ENCODE measurements at regions not wholly inside any gene's neighbourhood (a gene's known extent, or its start where the extent isn't known, plus 50 kb on each side); places are given as distances from the start of the nearest gene placed in this dataset.
A peak's percentile ranks its signal among the peaks of the same experiment; 100 is the strongest.

- H3K4me3 ChIP-seq (ENCODE audit: low read depth, low read length) = no peak overlapping the region
- in situ Hi-C loops (cut with HindIII; ENCODE audit: low sequenced_read_pairs) = no loop called here
- DNase-seq (ENCODE audit: low read depth, low spot score) = no peak
- no peak for TF ChIP-seq CTCF (IDR thresholded peaks at IDR 0.05; ENCODE audit: low read depth, low read length)
Measured at GRCh38 chr22:22767876-22768602, 119.6 kb upstream of the IGLL5 start.

DNA sequence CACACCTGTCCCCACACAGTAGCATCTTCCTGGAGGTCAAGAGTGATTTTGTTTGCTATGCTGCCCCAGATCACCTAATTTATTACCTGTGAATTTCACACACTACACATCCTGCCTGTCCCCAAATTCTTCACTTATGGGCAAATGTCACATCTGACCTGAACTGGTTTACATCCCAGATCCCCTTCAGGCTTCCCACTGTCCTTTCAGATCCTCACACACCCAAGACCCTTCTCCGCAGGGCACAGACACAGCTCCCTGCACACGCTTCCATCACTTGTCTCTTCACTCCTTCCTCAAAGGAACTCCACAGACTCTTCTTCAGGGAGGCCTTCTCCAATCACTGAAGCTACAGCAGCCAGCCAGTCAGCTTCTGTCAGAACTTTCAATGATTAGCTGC, 118.7 kb upstream of the IGLL5 start:
- no peak overlapping the region for H3K4me3 ChIP-seq (ENCODE audit: low read depth, low read length)
- no peak for TF ChIP-seq CTCF (IDR thresholded peaks at IDR 0.05; ENCODE audit: low read depth, low read length)
- DNase-seq (ENCODE audit: low read depth, low spot score) = no peak
- in situ Hi-C loops (cut with HindIII; ENCODE audit: low sequenced_read_pairs) = no loop called here

GRCh38 chr22:22769434-22770279, 118.0 kb upstream of the IGLL5 start:
- no peak for TF ChIP-seq CTCF (IDR thresholded peaks at IDR 0.05; ENCODE audit: low read depth, low read length)
- in situ Hi-C loops (cut with HindIII; ENCODE audit: low sequenced_read_pairs) = no loop called here
- no peak for DNase-seq (ENCODE audit: low read depth, low spot score)
- no peak overlapping the region for H3K4me3 ChIP-seq (ENCODE audit: low read depth, low read length)

DNA sequence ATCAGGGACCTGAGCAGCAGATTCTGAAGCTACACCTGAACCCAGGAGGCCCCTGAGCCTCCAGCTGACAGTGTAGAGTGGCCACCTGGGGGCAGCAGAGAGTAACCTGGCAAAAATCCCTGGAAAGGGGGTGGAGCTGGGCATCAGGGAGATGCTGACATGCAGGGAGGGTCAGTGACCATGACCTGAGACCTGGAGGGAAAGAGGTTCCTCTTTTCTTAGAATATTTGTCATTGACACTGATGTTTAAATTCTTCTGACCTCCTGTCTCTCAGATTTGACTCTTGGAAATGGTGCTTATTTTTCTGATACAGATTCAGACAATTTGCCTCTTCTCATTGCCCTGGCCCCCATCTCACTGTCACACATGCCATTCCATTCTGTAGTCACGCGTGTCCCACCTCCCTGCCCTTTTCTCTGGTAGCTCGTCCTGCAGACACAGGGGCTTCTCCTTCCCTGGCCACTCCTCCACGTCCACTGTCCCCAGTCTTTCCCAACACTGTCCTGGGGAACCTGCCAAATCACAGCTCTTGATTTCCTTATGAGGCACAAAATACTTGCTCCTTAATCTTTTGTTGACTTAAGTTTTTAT, 117.2 kb upstream of the IGLL5 start:
- TF ChIP-seq CTCF (IDR thresholded peaks at IDR 0.05; ENCODE audit: low read depth, low read length) = peak; percentile 78
- H3K4me3 ChIP-seq (ENCODE audit: low read depth, low read length) = no peak overlapping the region
- DNase-seq (ENCODE audit: low read depth, low spot score) = peak; percentile 4
- in situ Hi-C loops (cut with HindIII; ENCODE audit: low sequenced_read_pairs) = no loop called here

GRCh38 chr22:22770881-22771280, 116.7 kb upstream of the IGLL5 start:
- H3K4me3 ChIP-seq (ENCODE audit: low read depth, low read length) = no peak overlapping the region
- in situ Hi-C loops (cut with HindIII; ENCODE audit: low sequenced_read_pairs) = no loop called here
- no peak for TF ChIP-seq CTCF (IDR thresholded peaks at IDR 0.05; ENCODE audit: low read depth, low read length)
- no peak for DNase-seq (ENCODE audit: low read depth, low spot score)

GRCh38 chr22:22771696-22772377, 115.8 kb upstream of the IGLL5 start:
- H3K4me3 ChIP-seq (ENCODE audit: low read depth, low read length) = no peak overlapping the region
- no peak for TF ChIP-seq CTCF (IDR thresholded peaks at IDR 0.05; ENCODE audit: low read depth, low read length)
- DNase-seq (ENCODE audit: low read depth, low spot score) = no peak
- in situ Hi-C loops (cut with HindIII; ENCODE audit: low sequenced_read_pairs) = no loop called here
